Testis (tissue), 2 donors: ENCODE measurements at regions not wholly inside any gene's neighbourhood (a gene's known extent, or its start where the extent isn't known, plus 50 kb on each side); places are given as distances from the start of the nearest gene placed in this dataset.

ENCODE experiments used
- DNase-seq: peaks from one replicate; pipeline ENCODE4 v3.0.0-alpha.2; 2019
- H3K27ac ChIP-seq, 2 donors: fragments of 200-600 bp; sonication (generic); one replicate each; pipeline ENCODE4 v1.5.1; 2019
- H3K27me3 ChIP-seq: fragments of 200-600 bp; sonication (generic); one replicate; pipeline ENCODE4 v1.5.1; 2019
- H3K36me3 ChIP-seq: fragments of 200-600 bp; sonication (generic); one replicate; pipeline ENCODE4 v1.5.1; 2017; ENCODE audit warnings: low read depth; ENCODE audit errors: missing control alignments
- H3K4me1 ChIP-seq: fragments of 200-600 bp; sonication (generic); one replicate; pipeline ENCODE4 v1.5.1; 2019
- H3K4me3 ChIP-seq, 2 donors: fragments of 200-600 bp; sonication (generic); one replicate each; pipeline ENCODE4 v1.5.1; 2017 to 2019
- H3K9me3 ChIP-seq: fragments of 200-600 bp; sonication (generic); one replicate; pipeline ENCODE4 v1.5.1; 2017
- POLR2A ChIP-seq: fragments of 450-650 bp; IDR thresholded peaks from one replicate; pipeline ENCODE4 v1.6.1; 2017; ENCODE audit warnings: antibody characterized with exemption, mild to moderate bottlenecking, moderate library complexity
- WGBS, 2 donors: methylation state at CpG; one replicate each; pipeline ENCODE4 v1.1.5; 2018; 5-methylcytosine and 5-hydroxymethylcytosine counted together
- intact Hi-C: fragments of 100-400 bp; cut with DNase I; formaldehyde crosslinking; loops from one replicate; pipeline ENCODE4 v1.15.1; 2023; ENCODE audit warnings: low total_unique reads
- TF ChIP-seq, protein P1 (sequence below), 3 experiments: fragments of 450-650 bp in 2 of 3; fragments of 200-600 bp in 1 of 3; sonication (generic) in 1 of 3; IDR thresholded peaks; one replicate each; pipeline ENCODE4 v1.5.1; 2016 to 2019; ENCODE audit warnings: antibody characterized with exemption in 3 of 3, mild to moderate bottlenecking in 2 of 3, moderate library complexity in 1 of 3

DNA sequence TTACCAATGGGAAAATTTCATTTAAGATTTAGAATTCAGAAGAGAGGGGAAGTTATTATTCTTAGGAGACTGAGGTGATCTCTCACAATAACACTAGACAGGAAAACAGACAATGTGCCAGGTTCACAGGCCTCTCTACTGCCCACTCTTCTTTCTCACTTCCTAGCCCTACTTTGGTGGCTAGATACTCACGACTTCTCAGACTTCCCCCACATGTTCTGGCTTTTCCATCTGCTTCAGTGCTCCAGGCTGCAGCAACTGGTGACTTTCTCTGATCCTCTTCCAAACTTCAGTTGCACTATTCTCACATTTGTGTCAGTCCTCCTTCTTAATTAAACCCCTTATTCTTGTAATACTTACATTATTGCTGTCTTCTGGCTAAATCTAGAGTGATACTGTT, 208.7 kb upstream of the KCTD3 start:
- no peak for DNase-seq
- TF ChIP-seq POLR2A: no peak
- TF ChIP-seq, protein P1, sequence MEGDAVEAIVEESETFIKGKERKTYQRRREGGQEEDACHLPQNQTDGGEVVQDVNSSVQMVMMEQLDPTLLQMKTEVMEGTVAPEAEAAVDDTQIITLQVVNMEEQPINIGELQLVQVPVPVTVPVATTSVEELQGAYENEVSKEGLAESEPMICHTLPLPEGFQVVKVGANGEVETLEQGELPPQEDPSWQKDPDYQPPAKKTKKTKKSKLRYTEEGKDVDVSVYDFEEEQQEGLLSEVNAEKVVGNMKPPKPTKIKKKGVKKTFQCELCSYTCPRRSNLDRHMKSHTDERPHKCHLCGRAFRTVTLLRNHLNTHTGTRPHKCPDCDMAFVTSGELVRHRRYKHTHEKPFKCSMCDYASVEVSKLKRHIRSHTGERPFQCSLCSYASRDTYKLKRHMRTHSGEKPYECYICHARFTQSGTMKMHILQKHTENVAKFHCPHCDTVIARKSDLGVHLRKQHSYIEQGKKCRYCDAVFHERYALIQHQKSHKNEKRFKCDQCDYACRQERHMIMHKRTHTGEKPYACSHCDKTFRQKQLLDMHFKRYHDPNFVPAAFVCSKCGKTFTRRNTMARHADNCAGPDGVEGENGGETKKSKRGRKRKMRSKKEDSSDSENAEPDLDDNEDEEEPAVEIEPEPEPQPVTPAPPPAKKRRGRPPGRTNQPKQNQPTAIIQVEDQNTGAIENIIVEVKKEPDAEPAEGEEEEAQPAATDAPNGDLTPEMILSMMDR (IDR thresholded peaks at IDR 0.05): no peak
- no peak overlapping the region for H3K27ac ChIP-seq
- H3K36me3 ChIP-seq: no peaks in the 10 kb centered on the region
- no peaks in the 10 kb centered on the region for H3K9me3 ChIP-seq
- 42 to 69% methylated on average over 1 of the region's 1 CpG for WGBS, 2 donors
- intact Hi-C loops: no loop called here
- H3K4me1 ChIP-seq: no peaks in the 10 kb centered on the region
- no peak overlapping the region for H3K4me3 ChIP-seq
- H3K27me3 ChIP-seq: no peaks in the 10 kb centered on the region

DNA sequence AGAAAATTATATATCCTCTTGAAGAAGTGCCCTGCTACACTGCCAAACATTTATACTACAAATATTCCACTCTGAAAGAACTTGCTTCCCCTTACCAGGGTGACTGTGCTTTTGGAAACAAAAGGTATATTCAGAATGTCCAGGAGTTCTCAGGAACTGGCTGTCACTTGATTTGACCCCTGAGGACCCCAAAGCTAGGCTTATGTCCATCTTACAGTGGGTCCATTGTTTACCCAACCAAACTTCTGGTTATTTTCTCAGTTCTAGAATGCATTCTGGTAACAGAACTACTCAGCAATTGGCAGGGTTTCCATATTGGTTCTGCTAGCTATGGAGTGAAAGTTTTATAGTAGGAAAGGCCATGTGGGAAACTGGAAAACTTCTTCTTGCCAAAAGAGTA, 207.1 kb upstream of the KCTD3 start:
- Histone ChIP-seq H3K9me3 (no peaks in the 10 kb centered on the region), H3K4me3 (no peak overlapping the region), H3K36me3 (no peaks in the 10 kb centered on the region), H3K4me1 (no peaks in the 10 kb centered on the region), H3K27ac (no peak overlapping the region), H3K27me3 (no peaks in the 10 kb centered on the region)
- no peak for DNase-seq
- TF ChIP-seq, protein P1 (IDR thresholded peaks at IDR 0.05): no peak
- TF ChIP-seq POLR2A: no peak
- intact Hi-C loops: no loop called here

DNA sequence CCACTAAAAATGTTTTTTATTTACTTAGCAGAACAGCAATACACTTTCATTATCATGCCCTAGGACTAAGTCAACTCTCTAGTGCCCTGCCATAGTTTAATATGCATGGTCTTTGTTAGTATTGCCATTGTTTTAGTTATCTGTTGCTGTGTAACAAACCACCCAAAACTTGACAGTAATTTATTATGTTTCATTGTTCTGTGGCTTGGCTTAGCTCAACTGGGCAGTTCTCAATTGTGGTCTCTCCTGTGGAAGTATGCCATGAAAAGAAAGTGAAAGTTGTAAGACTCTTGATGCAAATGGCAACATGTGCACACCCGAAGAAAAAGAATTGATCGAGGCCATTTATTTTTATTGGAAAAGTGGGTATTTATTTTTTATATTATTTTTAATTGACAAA, 206.3 kb upstream of the KCTD3 start:
- H3K27ac ChIP-seq: no peak overlapping the region
- intact Hi-C loops: no loop called here
- TF ChIP-seq, protein P1 (IDR thresholded peaks at IDR 0.05): no peak
- no peak for TF ChIP-seq POLR2A
- WGBS, 2 donors: 82 to 83% methylated on average over 2 of the region's 2 CpGs
- no peaks in the 10 kb centered on the region for H3K27me3 ChIP-seq
- no peak overlapping the region for H3K4me3 ChIP-seq
- DNase-seq: no peak
- no peaks in the 10 kb centered on the region for H3K9me3 ChIP-seq
- H3K36me3 ChIP-seq: no peaks in the 10 kb centered on the region
- no peaks in the 10 kb centered on the region for H3K4me1 ChIP-seq

DNA sequence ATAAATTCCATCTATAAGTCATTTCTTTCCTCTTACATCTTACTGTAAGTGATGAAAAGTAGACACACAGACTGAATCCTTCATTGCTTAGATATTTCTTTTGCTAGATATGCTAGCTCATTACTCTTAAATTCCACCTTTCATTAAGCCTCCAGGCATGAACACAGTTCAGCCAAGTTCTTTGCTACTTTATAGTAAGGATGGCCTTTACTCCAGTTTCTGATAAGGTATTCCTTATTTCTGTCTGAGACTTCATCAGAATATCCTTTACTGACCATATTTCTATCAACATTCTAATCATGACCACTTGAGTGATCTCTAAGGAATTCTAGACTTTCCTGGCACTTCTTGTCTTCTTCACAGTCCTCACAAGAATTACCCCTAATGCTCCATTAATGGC, 191.7 kb upstream of the KCTD3 start:
- intact Hi-C loops: no loop called here
- Histone ChIP-seq H3K4me1 (no peaks in the 10 kb centered on the region), H3K9me3 (no peaks in the 10 kb centered on the region), H3K27me3 (no peaks in the 10 kb centered on the region), H3K36me3 (no peaks in the 10 kb centered on the region), H3K27ac (no peak overlapping the region), H3K4me3 (no peak overlapping the region)
- TF ChIP-seq, protein P1 (IDR thresholded peaks at IDR 0.05): no peak
- no peak for TF ChIP-seq POLR2A
- no peak for DNase-seq

DNA sequence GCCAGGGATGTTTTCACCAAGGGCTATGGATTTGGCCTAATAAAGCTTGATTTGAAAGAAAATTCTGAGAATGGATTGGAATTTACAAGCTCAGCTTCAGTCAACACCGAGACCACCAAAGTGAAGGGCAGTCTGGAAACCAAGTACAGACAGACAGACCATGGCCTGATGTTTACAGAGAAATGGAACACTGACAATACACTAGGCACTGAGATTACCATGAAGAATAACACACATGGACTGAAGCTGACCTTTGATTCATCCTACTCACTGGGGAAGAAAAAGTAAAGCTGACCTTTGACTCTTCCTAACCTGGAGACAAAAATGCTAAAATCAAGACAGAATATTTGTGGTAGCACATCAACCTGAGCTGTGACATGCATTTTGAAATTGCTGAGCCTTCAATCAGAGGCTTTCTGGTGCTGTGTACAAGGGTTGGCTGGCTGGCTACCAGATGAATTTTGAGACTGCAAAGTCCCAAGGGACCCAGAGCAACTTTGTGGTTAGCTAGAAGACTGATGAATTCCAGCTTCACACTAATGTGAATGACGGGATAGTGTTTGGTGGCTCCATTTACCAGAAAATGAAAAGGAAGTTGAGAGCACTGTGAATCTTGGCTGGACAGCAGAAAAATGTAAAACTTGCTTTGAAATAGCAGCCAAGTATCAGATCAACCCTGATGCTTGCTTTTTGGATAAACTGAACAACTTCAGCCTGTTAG, 190.4 kb upstream of the KCTD3 start:
- TF ChIP-seq, protein P1 (IDR thresholded peaks at IDR 0.05): no peak
- no peak for TF ChIP-seq POLR2A
- Histone ChIP-seq H3K27me3 (no peaks in the 10 kb centered on the region), H3K4me3 (no peak overlapping the region), H3K36me3 (no peaks in the 10 kb centered on the region), H3K27ac (no peak overlapping the region), H3K4me1 (no peaks in the 10 kb centered on the region), H3K9me3 (no peaks in the 10 kb centered on the region)
- intact Hi-C loops: no loop called here
- 77 to 88% methylated on average over 2 of the region's 2 CpGs for WGBS, 2 donors
- DNase-seq: no peak
